Esophagus squamous epithelium (tissue), 5 donors: ENCODE measurements at regions not wholly inside any gene's neighbourhood (a gene's known extent, or its start where the extent isn't known, plus 50 kb on each side); places are given as distances from the start of the nearest gene placed in this dataset.

Experiments used
- DNase-seq: peaks from one replicate; lab custom pipeline; 2025; lab: John Stamatoyannopoulos, UW
- H3K27ac ChIP-seq, 4 donors: fragments of 200-600 bp; sonication (generic); one replicate each; pipeline ENCODE4 v1.5.1; 2016 to 2019; ENCODE audit warnings: mild to moderate bottlenecking in 1 of 4
- H3K27me3 ChIP-seq, 4 donors: fragments of 200-600 bp; sonication (generic); 1 replicate in 3 of 4; 2 replicates in 1 of 4; pipeline versions ENCODE4 v1.5.1 to v1.6.0; 2017 to 2021; ENCODE audit warnings: antibody characterized with exemption in 1 of 4
- H3K36me3 ChIP-seq, 3 donors: fragments of 200-600 bp; sonication (generic); one replicate each; pipeline ENCODE4 v1.5.1; 2016 to 2019
- H3K4me1 ChIP-seq, 3 donors: fragments of 200-600 bp; sonication (generic); one replicate each; pipeline ENCODE4 v1.5.1; 2017 to 2019
- H3K4me3 ChIP-seq, 4 donors: fragments of 200-600 bp; sonication (generic); 1 replicate in 3 of 4; 2 replicates in 1 of 4; pipeline ENCODE4 v1.5.1; 2016 to 2019; ENCODE audit warnings: mild to moderate bottlenecking in 2 of 4, moderate library complexity in 1 of 4
- H3K9me3 ChIP-seq, 3 donors: fragments of 200-600 bp; sonication (generic); one replicate each; pipeline ENCODE4 v1.5.1; 2016 to 2019
- POLR2A ChIP-seq, 4 donors: fragments of 450-650 bp; IDR thresholded peaks; one replicate each; pipeline ENCODE4 v1.6.1; 2017; ENCODE audit warnings: antibody characterized with exemption in 4 of 4, mild to moderate bottlenecking in 4 of 4, moderate library complexity in 3 of 4
- WGBS, 2 donors: methylation state at CpG; one replicate each; pipeline ENCODE4 v1.1.5; 2018; 5-methylcytosine and 5-hydroxymethylcytosine counted together
- intact Hi-C: fragments of 100-400 bp; cut with DNase I; formaldehyde crosslinking; loops from one replicate; pipeline ENCODE4 v1.15.0; 2022
- TF ChIP-seq, protein P1 (sequence below), 6 experiments: fragments of 450-650 bp in 4 of 6; fragments of 200-600 bp in 2 of 6; sonication (generic) in 2 of 6; IDR thresholded peaks; one replicate each; pipeline ENCODE4 v1.5.1; 2016 to 2019; ENCODE audit warnings: antibody characterized with exemption in 6 of 6, mild to moderate bottlenecking in 4 of 6, moderate library complexity in 4 of 6
- donor health status: DM: yes; HTN: yes; CAD: no.

DNA sequence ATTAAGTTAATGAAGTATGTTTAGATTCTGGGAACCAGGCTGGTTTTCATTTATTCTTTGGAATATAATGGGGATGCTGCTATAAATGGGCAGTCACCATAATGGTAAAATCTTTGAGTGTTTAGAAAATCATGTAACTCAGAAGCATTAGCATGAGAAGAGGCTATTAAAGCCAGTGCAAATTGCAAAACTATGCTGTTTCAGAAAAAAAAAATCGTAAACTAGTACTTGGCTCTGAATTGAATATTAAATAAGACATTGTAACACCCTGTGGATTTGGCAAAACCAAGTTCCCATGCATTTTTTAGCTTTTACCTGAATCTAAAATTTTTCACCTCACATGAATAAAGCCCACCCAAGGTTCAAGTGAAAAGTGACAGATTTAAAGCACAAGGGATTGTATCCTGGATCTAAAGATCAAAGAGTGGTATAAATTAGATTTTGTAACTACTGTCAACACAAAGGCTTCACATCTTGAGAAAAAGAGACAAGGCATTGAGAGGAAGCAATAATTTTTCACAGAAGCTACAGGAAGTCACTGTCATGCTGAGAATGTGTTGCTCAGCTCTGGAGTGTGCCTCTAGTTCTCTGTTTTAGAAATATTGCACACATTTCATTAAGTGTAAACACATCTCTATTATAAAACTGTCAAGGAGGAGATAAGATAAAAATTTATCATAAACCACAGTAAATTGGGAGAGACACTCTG is 142.2 kb downstream of the ABCA8 start:
- no peak for TF ChIP-seq POLR2A (IDR thresholded peaks at IDR 0.05)
- TF ChIP-seq, protein P1, sequence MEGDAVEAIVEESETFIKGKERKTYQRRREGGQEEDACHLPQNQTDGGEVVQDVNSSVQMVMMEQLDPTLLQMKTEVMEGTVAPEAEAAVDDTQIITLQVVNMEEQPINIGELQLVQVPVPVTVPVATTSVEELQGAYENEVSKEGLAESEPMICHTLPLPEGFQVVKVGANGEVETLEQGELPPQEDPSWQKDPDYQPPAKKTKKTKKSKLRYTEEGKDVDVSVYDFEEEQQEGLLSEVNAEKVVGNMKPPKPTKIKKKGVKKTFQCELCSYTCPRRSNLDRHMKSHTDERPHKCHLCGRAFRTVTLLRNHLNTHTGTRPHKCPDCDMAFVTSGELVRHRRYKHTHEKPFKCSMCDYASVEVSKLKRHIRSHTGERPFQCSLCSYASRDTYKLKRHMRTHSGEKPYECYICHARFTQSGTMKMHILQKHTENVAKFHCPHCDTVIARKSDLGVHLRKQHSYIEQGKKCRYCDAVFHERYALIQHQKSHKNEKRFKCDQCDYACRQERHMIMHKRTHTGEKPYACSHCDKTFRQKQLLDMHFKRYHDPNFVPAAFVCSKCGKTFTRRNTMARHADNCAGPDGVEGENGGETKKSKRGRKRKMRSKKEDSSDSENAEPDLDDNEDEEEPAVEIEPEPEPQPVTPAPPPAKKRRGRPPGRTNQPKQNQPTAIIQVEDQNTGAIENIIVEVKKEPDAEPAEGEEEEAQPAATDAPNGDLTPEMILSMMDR (IDR thresholded peaks at IDR 0.05) = no peak
- DNase-seq = no peak
- Histone ChIP-seq H3K27ac (no peak overlapping the region), H3K4me1 (no peaks in the 10 kb centered on the region), H3K36me3 (no peaks in the 10 kb centered on the region), H3K27me3 (no peaks in the 10 kb centered on the region), H3K9me3 (no peaks in the 10 kb centered on the region), H3K4me3 (no peak overlapping the region)
- 27 to 32% methylated on average over 1 of the region's 1 CpG for WGBS, 2 donors
- intact Hi-C loops = no loop called here

DNA sequence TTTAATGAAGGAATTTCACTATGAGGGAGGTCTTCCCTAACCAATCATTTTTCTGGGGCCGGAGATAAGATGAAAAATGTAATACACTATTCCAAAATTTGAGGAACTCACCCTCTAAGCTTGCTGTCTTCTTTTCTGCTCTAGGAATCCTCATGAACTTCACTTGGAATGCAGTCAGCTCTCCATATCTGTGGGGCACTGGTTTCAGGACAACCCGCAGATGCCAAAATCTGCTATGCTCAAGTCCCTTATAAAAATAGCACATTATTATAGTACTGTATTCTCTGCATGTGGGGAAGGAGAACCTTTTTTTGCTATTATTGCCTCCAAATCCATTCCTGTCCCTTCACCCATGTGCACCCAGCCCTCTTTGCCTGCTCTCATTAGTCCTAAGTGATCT is 146.0 kb downstream of the ABCA8 start:
- 74 to 92% methylated on average over 2 of the region's 2 CpGs for WGBS, 2 donors
- H3K27ac ChIP-seq = peak overlapping the region in 1 of 4 donors; percentile 5

DNA sequence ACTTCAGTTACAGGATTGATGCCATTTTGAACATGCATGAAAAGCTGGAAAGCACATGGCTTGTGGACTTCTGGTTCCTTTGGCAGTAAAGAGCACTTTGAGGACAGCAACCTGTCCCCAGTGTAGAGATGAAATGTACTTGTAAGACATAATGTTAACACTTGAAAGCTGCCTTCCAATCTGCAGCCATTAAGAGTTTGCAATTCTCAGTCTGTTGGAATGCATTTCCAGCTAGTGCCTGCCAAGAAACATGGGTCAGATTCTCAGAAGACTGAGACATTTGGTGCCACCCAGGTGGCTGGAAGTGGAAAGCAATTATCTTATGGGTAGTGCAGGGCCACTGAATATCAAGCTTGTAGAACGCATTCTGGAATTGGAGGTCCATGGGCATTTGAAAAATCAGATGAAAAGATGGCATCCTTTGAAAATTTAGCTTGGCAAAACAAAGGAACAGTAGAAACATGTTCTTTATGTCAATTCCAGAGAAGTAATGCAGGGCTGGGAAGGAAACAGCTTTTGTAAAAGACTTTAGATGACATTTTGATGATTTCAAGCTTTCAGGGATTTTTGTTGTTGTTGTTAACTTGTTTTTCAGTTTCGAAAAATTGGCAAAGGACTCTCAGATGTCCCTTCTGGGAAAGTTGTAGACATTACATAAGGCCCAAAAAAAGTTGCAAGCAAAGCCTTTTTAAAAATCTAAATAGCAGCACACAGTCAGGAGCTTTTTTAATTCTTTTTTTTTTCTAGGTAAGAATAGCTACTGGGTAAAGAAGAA is 147.0 kb downstream of the ABCA8 start:
- WGBS, 2 donors = 72 to 74% methylated on average over 2 of the region's 2 CpGs
- no peaks in the 10 kb centered on the region for H3K4me1 ChIP-seq
- intact Hi-C loops = no loop called here
- H3K4me3 ChIP-seq = no peak overlapping the region
- no peaks in the 10 kb centered on the region for H3K27me3 ChIP-seq
- no peaks in the 10 kb centered on the region for H3K36me3 ChIP-seq
- DNase-seq = no peak
- H3K27ac ChIP-seq = no peak overlapping the region
- TF ChIP-seq, protein P1 (IDR thresholded peaks at IDR 0.05) = no peak
- TF ChIP-seq POLR2A (IDR thresholded peaks at IDR 0.05) = no peak
- H3K9me3 ChIP-seq = no peaks in the 10 kb centered on the region

More for the DNA sequence above, 146.0 kb downstream of the ABCA8 start:
- Histone ChIP-seq H3K4me1 (no peaks in the 10 kb centered on the region), H3K4me3 (no peak overlapping the region), H3K36me3 (no peaks in the 10 kb centered on the region), H3K27me3 (no peaks in the 10 kb centered on the region), H3K9me3 (no peaks in the 10 kb centered on the region)
- no peak for DNase-seq
- TF ChIP-seq POLR2A (IDR thresholded peaks at IDR 0.05) = no peak
- TF ChIP-seq, protein P1 (IDR thresholded peaks at IDR 0.05) = no peak
- intact Hi-C loops = no loop called here

DNA sequence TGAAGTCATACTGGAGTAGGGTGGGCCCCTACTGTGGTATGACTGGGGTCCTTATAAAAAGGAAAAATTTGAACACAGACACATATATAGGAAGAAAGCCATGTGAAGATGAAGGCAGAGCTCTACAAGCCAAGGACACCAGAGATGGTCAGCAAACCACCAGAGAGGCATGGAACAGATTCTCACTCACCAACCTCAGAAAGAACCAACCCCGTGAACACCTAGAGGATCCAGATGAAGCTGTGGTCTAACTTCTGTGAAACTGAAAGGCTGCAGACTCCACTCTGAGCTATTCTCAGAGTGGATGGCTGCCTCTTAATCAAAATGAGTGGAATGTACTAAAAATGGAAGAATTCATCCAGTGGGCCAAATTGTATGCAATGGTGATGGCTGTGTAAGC is 149.6 kb downstream of the ABCA8 start:
- Histone ChIP-seq H3K27ac (no peak overlapping the region), H3K9me3 (no peaks in the 10 kb centered on the region), H3K27me3 (no peaks in the 10 kb centered on the region), H3K4me3 (no peak overlapping the region), H3K4me1 (no peaks in the 10 kb centered on the region), H3K36me3 (no peaks in the 10 kb centered on the region)
- WGBS, 2 donors = 85 to 90% methylated on average over 1 of the region's 1 CpG
- DNase-seq = no peak
- TF ChIP-seq, protein P1 (IDR thresholded peaks at IDR 0.05) = no peak
- TF ChIP-seq POLR2A (IDR thresholded peaks at IDR 0.05) = no peak
- intact Hi-C loops = no loop called here
